ENCODE measurements at regions not wholly inside any gene's neighbourhood (a gene's known extent, or its start where the extent isn't known, plus 50 kb on each side); places are given as distances from the start of the nearest gene placed in this dataset.

GRCh38 chr6:40293060-40293459 is 294.1 kb downstream of the LRFN2 start:
- TF ChIP-seq CTCF (IDR thresholded peaks at IDR 0.05; ENCODE audit: poor library complexity) (no peak), EZH2 (IDR thresholded peaks at IDR 0.05; ENCODE audit: borderline replicate concordance) (no peak), EZH2phosphoT487 (IDR thresholded peaks at IDR 0.05; ENCODE audit: low read depth, severe bottlenecking, unreplicated experiment) (no peak)
